ENCODE measurements at regions not wholly inside any gene's neighbourhood (a gene's known extent, or its start where the extent isn't known, plus 50 kb on each side); places are given as distances from the start of the nearest gene placed in this dataset.

DNA sequence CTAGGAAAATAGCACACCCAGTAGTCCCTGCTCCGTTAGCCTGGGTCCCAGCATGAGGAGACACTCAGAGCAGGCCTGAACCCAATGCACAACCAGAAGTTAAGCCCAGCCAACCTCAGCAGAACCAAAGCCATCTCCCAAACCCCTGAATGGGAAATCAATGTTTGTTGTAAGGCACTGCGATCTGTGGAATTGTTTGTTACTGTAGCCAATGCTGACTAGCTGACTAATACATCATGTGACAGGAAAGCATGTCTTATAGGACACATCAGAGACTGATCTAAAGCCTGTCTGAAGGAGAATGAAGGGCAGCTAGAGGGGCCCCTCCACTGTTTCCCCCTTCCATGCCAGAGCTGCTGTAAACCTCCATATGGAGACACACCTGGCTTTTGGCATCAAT lies 96.4 kb downstream of the MARCHF4 start:
- 80% methylated on average over 1 of the region's 2 CpGs for WGBS (ENCODE audit: insufficient coverage)
- H3K36me3 ChIP-seq (ENCODE audit: control insufficient read depth, insufficient read depth, low read length), result no peaks in the 10 kb centered on the region
- no peaks in the 10 kb centered on the region for H3K9me3 ChIP-seq (replicated peaks; ENCODE audit: control insufficient read depth, low read depth, low read length)
- no peak for DNase-seq
- no peak overlapping the region for H3K4me3 ChIP-seq (ENCODE audit: low read length)
- no peak overlapping the region for H3K27ac ChIP-seq (ENCODE audit: low read length)
- peaks cover 2% of the 10 kb centered on the region for H3K27me3 ChIP-seq (ENCODE audit: control insufficient read depth, insufficient read depth, low read length)
- H3K4me1 ChIP-seq (ENCODE audit: control insufficient read depth, insufficient read depth, low read length), result no peaks in the 10 kb centered on the region

DNA sequence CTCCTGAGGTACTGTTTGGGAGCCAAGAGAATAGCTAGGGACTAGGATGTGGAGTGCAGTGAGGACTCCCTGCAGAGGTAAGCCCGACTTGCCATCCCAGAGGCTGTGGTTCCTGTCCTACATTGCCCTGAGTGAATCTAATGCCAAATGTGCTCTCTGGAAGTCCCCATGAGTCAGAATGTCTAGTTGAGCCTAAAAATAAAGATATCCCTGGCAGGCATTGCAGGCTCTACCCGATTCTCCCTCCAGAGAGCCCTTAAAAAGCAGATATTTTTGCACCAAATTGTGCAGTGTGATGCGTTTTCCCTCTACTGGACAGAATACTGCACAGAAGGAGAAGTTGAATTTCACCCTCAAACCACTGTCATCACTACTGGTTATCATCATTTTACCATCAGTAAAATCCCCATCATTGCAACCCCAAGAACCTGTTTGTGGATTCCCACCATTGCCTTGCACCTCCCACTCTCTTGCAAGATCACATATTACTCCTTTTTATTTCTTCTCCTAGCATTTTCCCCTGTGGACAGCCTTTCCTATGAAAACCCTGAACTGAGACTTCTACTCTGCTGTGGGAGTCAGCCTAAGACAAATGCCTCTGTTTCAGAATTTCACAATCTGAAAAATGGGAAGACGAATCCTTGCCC lies 98.0 kb downstream of the MARCHF4 start:
- Histone ChIP-seq H3K36me3 (ENCODE audit: control insufficient read depth, insufficient read depth, low read length) (no peaks in the 10 kb centered on the region), H3K4me3 (ENCODE audit: low read length) (no peak overlapping the region), H3K27me3 (ENCODE audit: control insufficient read depth, insufficient read depth, low read length) (peaks cover 2% of the 10 kb centered on the region), H3K9me3 (replicated peaks; ENCODE audit: control insufficient read depth, low read depth, low read length) (no peaks in the 10 kb centered on the region), H3K27ac (ENCODE audit: low read length) (no peak overlapping the region), H3K4me1 (ENCODE audit: control insufficient read depth, insufficient read depth, low read length) (no peaks in the 10 kb centered on the region)
- DNase-seq, result no peak
- WGBS (ENCODE audit: insufficient coverage), result 53% methylated on average over 3 of the region's 4 CpGs

DNA sequence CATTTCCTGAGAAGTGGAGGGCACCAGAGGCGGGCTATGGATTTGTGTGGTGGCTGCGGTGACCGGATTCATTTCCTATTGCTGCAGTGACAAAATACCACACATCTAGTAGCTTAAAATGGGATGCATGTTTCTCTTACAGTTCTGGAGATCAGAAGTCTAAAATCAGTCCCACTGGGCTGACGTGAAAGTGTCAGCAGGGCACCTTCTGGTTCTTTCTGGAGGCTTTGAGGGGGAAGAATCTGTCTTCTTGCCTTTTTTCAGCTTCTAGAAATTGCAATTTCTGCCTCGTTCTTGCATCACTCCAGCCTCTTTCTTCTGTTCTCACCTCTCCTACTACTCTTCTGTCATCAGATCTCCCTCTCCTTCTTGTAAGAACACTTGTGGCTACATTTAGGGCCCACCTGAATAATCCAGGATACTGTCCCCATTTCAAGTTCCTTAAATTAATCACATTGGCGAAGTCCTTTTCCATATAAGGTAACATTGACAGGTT lies 111.2 kb downstream of the MARCHF4 start:
- DNase-seq, result no peak
- Histone ChIP-seq H3K27me3 (ENCODE audit: control insufficient read depth, insufficient read depth, low read length) (peaks cover 6% of the 10 kb centered on the region), H3K27ac (ENCODE audit: low read length) (no peak overlapping the region), H3K4me1 (ENCODE audit: control insufficient read depth, insufficient read depth, low read length) (no peaks in the 10 kb centered on the region), H3K9me3 (replicated peaks; ENCODE audit: control insufficient read depth, low read depth, low read length) (no peaks in the 10 kb centered on the region), H3K36me3 (ENCODE audit: control insufficient read depth, insufficient read depth, low read length) (no peaks in the 10 kb centered on the region), H3K4me3 (ENCODE audit: low read length) (no peak overlapping the region)
- WGBS (ENCODE audit: insufficient coverage), result 90% methylated on average over 2 of the region's 6 CpGs

DNA sequence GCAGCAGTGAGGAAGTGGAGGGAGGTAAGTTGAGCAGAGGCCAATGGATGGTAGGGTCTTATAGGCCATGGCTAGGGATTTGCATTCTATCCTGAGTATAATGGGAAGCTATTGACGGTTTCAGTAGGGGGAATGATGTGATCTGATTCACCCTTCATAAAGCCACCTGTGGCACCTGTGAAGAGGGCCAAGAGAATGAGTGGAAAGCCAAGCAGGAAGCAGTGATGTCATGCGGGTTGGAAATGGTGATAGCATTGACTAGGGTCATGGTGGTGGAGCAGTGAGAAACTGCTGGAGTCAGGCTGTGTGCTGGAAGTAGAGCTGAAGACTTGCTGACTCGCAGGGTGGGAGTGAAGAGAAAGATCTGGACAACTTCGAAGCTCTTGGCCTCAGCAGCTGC lies 111.7 kb downstream of the MARCHF4 start:
- H3K27me3 ChIP-seq (ENCODE audit: control insufficient read depth, insufficient read depth, low read length), result peaks cover 6% of the 10 kb centered on the region
- H3K36me3 ChIP-seq (ENCODE audit: control insufficient read depth, insufficient read depth, low read length), result no peaks in the 10 kb centered on the region
- no peaks in the 10 kb centered on the region for H3K4me1 ChIP-seq (ENCODE audit: control insufficient read depth, insufficient read depth, low read length)
- no peak overlapping the region for H3K4me3 ChIP-seq (ENCODE audit: low read length)
- H3K9me3 ChIP-seq (replicated peaks; ENCODE audit: control insufficient read depth, low read depth, low read length), result no peaks in the 10 kb centered on the region
- WGBS (ENCODE audit: insufficient coverage), result 93% methylated on average over 4 of the region's 4 CpGs
- no peak for DNase-seq
- no peak overlapping the region for H3K27ac ChIP-seq (ENCODE audit: low read length)

DNA sequence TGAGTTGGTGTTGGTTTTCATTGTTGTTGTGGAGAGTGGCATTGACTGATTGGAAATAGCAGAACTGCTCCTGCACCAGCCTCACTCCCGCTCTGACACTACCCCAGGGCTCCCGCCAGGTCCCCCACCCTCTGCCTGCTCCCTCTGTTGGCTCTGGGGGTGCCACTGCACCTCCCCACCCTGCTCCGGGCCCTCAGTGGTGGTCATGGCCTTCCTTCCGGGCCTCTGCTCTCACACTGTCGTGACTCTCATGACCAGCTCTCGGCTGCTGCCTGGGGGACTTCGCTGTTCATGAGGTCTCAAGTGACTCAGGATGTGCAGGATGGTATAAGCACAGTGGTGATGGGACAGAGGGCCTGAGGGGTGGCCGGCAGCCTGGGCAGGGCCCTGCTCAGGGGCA lies 113.2 kb downstream of the MARCHF4 start:
- Histone ChIP-seq H3K27ac (ENCODE audit: low read length) (no peak overlapping the region), H3K4me3 (ENCODE audit: low read length) (no peak overlapping the region), H3K36me3 (ENCODE audit: control insufficient read depth, insufficient read depth, low read length) (no peaks in the 10 kb centered on the region), H3K9me3 (replicated peaks; ENCODE audit: control insufficient read depth, low read depth, low read length) (no peaks in the 10 kb centered on the region), H3K27me3 (ENCODE audit: control insufficient read depth, insufficient read depth, low read length) (peaks cover 6% of the 10 kb centered on the region), H3K4me1 (ENCODE audit: control insufficient read depth, insufficient read depth, low read length) (no peaks in the 10 kb centered on the region)
- DNase-seq, result no peak
- WGBS (ENCODE audit: insufficient coverage), result 83% methylated on average over 7 of the region's 8 CpGs

DNA sequence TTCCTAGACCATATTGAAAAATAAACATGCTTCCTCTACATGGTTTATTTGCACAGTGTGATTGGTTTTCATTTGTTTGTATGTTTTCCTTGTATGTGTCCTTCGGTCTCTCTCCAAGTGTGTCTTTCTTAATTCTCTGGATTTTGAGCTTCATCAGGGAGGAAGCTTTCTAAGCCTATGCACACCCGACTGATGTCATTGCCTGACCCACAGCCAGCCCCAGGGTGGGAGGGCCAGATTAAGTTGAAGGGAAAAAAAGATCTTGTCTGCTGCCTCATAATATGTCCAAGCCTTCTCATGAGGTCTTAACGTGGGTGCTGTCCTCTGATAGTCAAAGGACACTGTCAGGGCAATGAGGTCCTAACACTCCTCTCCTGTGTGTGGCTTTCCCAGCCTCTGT lies 115.2 kb downstream of the MARCHF4 start:
- H3K4me3 ChIP-seq (ENCODE audit: low read length), result no peak overlapping the region
- H3K9me3 ChIP-seq (replicated peaks; ENCODE audit: control insufficient read depth, low read depth, low read length), result no peaks in the 10 kb centered on the region
- DNase-seq, result no peak
- 0% methylated on average over 1 of the region's 3 CpGs for WGBS (ENCODE audit: insufficient coverage)
- no peaks in the 10 kb centered on the region for H3K36me3 ChIP-seq (ENCODE audit: control insufficient read depth, insufficient read depth, low read length)
- H3K27ac ChIP-seq (ENCODE audit: low read length), result no peak overlapping the region
- no peaks in the 10 kb centered on the region for H3K4me1 ChIP-seq (ENCODE audit: control insufficient read depth, insufficient read depth, low read length)
- H3K27me3 ChIP-seq (ENCODE audit: control insufficient read depth, insufficient read depth, low read length), result peaks cover 3% of the 10 kb centered on the region
